Hypothalamus (tissue), 51 donors: ENCODE measurements at regions not wholly inside any gene's neighbourhood (a gene's known extent, or its start where the extent isn't known, plus 50 kb on each side); places are given as distances from the start of the nearest gene placed in this dataset.
"Not testable (repeated sequence)": the region's sequence is repeated elsewhere in the genome, so short reads cannot be mapped to it uniquely, and the experiment has no call there.

Experiments
- DNase-seq, 51 donors: peaks; one replicate each; lab custom pipeline; 2025; lab: John Stamatoyannopoulos, UW

DNA sequence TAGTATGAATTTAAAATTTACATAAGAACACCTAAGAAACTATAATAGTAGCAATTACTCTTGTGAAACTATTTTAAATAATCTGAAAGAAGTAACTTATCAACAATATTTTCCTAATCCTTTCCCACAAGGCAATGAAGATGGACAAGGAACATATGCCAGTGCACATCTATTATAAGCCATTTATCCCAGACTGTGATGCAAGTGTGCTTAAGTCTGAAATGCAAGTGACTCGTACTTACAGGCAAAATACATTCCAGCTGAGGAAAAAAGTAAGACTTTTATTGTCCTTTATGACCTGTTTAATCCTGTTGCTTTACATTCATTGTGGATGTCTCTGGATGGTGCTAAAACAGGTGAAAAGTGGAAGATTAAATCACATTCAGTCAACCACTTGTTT lies 709.4 kb downstream of the ZNF385D start:
- no peak for DNase-seq

DNA sequence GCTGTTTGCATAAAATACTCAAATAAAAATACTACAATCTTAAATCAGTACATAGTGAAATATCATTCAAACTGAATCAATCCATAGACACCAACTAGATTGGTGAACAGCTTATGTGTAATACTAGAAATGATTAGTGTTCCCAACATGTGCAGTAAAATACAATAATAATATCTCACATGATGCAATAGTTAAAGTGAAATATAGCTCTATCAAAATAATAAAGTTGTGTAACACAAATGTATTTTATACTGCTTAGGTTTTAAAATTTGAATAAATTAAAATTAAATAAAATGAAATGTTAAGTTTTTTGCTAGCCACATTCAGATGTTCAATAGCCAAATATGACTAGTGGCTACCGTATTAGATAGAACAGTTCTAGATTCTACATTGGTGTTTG lies 714.1 kb downstream of the ZNF385D start:
- DNase-seq = no peak

DNA sequence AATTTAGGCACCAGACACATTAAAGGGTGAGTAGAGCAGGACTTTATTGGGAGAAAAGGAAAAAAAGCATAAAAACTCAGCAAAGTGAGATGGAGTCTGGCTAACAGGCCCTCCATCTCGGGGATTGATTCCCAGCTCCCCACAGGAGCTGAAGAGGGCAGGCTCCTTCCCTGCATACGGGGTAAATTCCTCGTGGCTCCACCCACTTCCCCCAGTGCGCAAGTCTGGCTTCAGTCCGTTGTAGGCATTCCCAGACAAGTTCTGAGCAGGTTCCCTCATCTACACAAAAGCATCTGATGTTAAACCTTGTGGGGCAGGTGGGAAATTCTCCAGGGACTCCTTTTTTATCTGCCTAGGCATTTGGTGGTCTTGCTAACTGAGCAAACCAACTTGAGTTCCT lies 722.6 kb downstream of the ZNF385D start:
- no peak for DNase-seq

DNA sequence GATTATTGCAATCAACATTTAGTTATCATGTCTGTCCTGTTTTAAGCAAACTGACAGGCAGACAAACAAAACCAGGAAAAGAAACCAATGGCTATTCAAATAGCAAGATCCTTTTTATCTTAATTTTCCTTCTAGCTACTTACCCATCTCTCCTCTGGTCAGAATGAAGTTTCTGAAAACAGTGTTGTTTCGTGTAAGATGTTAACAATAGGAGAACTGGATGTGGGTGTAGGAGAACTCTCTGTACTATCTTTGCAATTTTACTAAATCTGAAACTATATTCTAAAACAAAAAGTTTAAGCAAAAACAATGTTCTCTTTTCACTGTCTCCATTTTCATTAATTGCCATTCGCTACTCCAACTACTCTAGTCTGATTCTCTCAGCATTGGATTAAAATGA lies 726.4 kb downstream of the ZNF385D start:
- no peak for DNase-seq

DNA sequence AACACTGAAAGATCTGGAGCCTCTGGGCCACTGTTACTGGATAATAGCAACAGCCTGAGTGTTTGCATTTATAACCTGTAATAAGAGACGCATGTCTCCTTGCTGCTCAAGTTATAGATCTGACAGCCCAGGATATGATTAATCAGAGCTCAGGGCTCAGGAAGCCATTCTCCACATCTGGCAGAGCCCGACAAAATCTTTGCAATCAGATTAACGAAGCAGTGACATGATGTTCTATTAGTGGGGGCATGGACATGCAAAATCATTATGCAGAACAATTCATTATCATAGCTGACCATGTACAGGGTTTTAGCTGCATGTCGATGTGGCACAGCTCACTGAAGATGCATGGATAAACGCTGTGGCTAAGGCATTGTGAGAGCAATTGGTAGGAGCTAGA lies 730.3 kb downstream of the ZNF385D start:
- DNase-seq = no peak

DNA sequence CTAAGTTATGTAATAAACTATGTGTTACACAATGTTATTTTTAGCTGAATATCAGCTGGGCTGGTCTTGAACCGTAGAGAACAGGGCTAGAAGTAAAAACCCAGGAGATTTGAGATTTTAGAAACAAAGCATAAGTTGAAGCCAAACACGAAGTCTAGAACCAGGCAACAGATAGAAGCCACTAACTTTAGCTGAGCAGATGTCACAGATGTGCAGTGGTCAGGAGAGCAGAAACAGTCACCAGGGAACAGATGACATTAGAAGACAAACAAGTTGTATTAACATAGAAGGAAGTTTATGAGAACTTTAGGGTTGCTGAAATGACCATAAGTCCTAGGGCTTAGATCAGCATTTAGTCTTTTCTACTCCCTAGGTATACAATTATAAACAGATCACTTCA lies 731.0 kb downstream of the ZNF385D start:
- DNase-seq = no peak

DNA sequence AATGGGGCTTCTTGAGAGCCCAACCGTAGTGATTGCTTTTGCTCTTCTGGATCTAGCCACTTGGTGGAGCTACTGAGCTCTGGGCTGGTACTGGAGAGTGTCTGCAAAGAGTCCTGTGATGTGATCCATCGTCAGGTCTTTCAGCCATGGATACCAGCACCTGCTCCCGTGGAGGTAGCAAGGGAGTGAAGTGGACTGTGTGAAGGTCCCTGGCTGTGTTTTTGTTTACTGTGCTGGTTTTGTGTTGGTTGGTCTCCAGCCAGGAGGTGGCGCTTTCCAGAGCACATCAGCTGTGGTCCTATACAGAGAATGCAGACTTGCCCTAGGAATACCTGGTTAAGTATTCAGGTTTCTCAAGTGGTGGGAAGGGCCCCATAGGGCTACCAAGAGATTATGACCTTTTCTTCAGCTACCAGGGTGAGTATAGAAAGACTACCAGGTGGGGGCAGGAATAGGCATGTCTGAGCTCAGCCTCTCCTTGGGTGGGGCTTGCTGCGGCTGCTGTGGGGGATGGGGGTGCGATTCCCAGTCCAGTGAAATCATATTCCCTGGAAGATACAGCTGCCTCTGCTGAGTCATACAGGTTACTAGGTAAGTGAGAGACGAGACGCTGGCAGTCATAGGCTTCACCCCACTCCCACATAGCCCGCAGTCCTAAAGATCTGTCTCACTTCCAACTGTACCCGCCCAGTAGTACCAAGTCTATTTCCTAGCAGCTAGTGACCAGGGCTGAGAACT lies 733.7 kb downstream of the ZNF385D start:
- no peak for DNase-seq

DNA sequence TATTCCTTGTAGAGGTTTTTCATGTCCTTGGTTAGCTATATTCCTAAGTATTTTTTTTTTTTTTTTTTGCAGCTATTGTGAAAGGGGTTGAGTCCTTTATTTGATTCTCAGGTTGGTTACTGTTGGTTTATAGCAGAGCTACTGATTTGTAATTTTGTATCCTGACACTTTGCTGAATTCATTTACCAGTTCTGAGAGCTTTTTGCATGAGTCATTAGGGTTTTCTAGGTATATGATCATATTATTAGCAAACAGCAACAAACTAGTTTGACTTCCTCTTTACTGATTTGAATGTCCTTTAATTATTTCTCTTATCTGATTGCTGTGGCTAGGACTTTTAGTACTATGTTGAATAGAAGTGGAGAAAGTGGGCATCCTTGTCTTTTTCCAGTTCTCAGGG lies 737.4 kb downstream of the ZNF385D start:
- no peak for DNase-seq

DNA sequence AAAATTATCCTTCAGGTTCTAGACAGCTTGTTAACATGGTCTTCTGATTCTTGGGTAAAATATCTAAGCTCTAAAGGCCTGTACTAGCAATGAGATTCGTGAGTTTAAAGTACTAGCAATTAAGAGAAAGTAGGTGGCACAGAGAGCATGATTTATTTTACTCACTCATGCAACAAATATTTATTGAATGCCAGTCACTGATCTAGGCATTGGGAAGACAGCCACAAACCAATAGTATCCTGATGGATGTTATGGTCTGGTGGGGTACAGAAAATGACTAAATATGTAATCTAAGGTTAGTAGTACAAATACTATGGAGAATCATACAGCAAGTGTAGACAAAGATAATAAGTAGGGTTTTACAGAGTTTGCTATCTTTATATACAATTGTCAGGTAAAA lies 751.3 kb downstream of the ZNF385D start:
- DNase-seq = no peak

DNA sequence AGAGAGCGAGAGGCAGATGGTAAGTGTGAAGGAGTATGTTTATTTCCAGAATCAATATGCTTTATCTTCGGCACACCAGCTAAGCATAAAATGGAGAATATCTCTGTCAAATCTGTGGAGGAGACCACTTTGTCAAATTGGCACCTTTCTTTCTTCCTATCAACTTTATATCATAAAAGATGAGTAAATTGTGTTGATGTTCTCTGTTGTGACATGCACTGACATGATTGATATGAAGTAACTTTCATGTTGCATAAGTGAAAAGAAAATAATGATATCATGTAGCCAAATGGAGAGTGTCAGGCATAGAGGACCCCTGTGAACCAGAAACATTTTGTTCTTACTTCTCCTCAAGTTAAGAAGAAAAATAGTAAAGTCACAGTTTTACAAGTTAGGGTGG lies 753.8 kb downstream of the ZNF385D start:
- DNase-seq = no peak

DNA sequence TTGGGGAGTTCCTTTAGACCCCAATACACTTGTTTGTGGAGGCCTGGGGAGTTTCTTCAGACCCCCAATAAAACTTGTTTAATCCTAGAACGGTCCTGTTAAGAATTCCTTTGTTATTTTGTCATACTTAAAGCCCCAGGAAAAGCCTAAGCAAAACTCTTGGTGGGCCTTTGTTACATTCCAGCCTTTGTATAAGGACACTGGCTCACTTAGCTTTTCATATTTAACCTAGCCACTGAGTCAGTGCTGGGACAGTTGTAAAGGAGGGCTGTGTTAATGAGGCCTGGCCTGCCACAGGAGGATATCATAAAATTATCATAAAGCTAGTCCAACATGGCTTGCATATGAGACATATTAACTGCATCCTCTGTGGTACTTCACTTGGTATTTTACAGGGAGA lies 760.1 kb downstream of the ZNF385D start:
- DNase-seq = no peak

DNA sequence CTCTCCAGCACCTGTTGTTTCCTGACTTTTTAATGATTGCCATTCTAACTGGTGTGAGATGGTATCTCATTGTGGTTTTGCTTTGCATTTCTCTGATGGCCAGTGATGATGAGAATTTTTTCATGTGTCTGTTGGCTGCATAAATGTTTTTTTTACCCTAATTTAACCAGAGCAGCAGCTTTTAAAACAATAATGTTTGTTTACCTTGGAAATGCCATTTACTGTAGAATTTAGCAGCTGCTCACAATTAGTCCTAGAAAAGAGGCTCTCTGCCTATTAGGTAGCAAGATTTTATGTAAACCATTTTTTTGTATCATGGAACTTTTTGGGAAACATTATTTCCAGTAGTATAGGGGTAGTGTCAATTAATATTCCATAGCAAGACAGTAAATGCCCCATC lies 761.4 kb downstream of the ZNF385D start:
- DNase-seq = not testable (repeated sequence)

DNA sequence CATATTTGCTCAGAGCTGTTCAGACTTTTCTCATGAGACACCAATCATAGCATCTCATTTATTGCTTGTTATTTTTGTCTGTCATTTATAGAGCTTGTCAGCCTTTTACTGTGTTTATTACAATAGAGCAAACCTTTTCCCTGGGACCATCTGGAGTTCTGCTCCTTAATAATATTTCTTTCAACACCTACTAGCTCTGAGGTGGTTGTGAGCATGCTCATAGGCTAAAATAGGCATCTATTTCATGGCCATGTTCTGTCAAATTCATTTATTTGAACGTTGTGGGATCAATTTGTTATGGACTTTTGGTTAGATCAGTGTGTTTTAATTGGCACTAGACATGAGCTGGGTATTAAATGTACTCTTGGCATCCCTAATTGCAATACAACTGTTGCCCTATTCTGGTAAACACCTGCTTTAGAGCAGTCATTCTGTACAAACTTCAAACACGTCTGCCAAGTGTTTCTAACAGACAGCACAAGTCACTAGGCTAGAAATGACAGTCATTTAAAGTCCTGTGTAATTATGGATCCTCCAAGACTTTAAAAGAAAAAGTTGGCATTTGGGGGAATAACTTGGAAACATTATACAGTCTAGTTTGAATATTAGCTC lies 766.3 kb downstream of the ZNF385D start:
- no peak for DNase-seq

DNA sequence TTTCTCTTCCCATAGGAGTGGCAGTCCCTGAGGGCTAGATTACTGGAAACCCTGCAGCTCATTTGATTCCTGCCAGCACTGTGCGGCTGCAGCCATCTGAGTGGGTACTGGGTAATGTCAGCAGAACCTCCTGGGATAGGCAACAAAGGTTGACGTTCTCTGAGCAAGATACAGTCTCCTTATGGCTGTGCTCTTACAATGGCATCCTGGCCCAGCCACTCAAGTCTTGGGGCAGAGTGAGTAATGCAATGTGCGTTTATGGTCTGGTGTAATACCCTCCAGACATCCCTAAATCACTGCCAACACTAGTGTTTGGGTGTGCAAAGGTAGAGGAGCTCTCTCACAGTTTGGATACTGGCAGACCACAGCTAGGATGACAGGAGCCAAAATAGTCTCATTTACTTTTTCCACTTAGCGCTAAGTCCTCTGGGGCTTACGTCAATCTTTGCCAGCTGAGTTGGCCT lies 775.8 kb downstream of the ZNF385D start:
- no peak for DNase-seq

DNA sequence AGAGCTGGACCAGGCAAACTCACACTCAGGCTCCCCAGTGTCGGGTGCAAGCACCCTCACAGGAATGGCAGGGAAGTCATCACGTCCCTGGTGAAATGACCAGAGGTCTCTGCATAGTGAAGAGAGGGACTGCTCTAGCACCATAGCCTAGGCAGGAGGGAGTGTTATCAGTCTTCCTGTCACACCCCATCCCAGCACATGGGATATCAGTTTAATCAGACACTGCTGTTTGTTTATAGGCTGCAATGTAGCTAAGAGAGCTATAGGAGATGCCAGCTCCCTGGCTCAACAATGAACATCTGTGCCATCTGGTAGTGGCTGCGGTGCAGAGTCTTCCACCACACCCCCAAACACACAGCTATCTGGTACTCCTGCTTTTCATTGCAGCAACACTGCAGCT lies 776.6 kb downstream of the ZNF385D start:
- no peak for DNase-seq

DNA sequence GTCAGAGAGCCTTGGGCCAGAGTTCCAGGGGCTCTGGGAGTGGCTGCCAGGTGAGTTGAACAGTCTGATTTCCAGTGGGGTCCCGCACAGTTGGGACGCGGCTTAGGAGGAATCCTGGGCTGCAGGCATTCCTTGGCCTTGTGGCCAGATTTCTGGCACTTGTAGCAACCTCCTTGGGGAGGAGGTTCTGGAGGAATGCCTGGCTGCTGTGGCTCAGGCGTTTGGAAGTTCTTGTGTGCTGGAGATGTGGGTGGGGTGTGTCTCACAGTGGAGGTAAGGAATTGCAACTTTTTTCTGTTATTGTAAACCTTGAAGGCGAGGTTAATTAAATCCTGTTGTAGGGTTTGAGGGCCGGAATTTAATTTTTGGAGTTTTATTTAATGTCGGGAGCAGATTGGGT lies 780.2 kb downstream of the ZNF385D start:
- not testable (repeated sequence) for DNase-seq

DNA sequence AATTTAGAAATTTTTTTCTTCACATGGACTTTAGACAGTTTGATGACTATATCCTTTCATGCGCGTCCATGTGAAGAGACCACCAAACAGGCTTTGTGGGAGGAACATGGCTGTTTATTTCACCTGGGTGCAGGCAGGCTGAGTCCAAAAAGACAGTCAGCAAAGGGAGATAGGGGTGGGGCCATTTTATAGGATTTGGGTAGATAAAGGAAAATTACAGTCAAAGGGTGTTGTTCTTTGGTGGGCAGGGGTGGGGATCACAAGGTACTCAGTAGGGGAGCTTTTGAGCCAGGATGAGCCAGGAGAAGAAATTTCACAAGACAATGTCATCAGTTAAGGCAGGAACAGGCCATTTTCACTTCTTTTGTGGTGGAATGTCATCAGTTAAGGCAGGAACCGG lies 781.5 kb upstream of the SGO1 start:
- not testable (repeated sequence) for DNase-seq

DNA sequence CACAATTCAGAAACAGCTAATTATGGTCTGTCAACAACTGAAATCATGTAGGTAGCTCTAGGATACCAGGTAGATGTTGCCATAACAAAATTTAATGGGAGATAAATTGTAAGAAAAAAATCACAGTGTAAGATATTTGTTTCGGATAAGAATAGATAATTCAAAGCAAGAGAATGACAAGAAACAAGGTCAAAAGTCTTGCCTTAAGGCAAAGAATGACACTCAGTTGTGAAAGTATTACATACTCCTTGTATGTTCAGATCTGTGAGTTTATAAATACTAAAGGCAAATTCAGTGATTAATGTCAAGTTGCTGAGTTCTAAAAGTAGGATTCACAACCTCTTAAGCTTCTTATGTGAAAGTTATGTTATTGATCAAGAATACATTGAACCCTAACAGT lies 772.2 kb upstream of the SGO1 start:
- no peak for DNase-seq

DNA sequence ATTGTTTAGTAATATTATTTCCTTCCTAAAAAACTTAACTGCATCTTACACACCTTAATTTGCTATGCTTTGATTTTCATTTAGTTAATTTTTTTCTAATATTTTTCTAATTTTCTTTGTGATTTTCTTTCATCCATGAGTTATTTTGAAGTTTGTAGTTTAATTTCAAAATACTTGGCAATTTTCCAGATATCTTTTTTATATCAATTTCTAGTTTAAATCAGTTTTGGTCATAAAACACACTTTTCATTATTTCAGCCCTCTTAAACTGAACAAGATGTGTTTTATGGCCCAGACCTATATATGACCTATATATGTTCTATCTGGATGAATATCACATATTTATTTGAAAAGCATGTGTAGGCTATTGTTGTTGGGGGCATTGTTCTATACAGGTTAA lies 759.9 kb upstream of the SGO1 start:
- no peak for DNase-seq

DNA sequence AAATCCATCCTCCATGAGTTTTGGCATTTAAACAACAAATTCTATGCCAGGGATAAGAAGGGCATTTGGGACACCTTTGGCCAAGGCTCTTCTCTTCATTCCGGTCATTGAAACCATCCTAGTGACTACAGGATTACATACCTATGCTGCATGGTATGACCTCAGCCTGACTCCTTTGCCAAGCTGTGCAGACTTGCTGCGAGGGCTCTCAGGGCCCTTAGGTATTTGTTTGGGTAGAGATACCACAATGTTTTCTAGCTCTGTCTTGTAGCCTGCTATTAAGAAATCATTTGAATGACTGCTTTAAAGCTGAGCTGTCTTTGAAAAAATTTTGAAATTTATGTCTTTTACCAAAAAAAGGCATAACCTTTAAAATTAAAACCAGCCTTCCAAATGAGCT lies 749.8 kb upstream of the SGO1 start:
- DNase-seq = no peak

DNA sequence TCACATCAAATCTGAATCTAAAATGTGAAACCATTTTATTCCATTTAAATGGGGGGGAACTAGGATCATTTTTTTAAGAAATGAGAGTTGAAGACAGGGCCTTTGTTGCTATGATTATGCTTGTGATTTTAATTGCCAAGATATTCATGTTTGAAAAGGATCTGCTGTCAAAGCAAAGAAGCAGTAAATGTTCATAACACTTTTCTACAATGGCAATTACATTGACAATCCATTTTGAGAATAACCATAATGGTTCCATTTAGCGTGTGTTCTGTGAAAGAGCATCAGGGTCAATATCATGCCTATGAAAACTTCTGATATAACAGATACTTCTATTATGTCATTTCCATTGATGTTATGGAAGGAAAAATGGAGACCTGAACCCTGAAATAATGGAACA lies 745.8 kb upstream of the SGO1 start:
- DNase-seq = no peak

DNA sequence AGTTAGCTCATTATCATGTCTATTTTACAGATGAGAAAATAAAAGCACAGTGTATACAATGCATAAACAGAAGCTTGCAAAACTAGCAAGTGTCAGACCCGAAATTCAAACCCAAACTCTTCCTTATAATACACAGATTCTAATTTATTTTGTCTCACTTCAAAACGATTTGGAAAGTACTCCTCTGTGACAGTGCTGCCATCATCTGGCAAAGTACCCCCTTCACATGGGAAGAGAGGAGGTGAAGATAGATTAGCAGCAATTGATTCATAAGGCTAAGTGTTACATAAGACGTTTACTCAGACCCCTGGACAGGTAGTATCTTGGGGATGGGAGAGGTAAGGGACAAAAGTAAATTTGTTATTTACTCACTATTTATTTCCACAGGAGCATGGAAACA lies 744.0 kb upstream of the SGO1 start:
- peak in 2 of 51 donors; percentile 0 to 2 for DNase-seq
